ENCODE measurements at regions not wholly inside any gene's neighbourhood (a gene's known extent, or its start where the extent isn't known, plus 50 kb on each side); places are given as distances from the start of the nearest gene placed in this dataset.
"Not testable (repeated sequence)": the region's sequence is repeated elsewhere in the genome, so short reads cannot be mapped to it uniquely, and the experiment has no call there.

- ATAC-seq: peak; percentile 84
- intact Hi-C loops (cut with DNase I, micrococcal nuclease): no loop called here
- peak; percentile 74 to 79 for DNase-seq
Observed at GRCh38 chr14:97978341-97978740, 1181.2 kb downstream of the VRK1 start.

DNA sequence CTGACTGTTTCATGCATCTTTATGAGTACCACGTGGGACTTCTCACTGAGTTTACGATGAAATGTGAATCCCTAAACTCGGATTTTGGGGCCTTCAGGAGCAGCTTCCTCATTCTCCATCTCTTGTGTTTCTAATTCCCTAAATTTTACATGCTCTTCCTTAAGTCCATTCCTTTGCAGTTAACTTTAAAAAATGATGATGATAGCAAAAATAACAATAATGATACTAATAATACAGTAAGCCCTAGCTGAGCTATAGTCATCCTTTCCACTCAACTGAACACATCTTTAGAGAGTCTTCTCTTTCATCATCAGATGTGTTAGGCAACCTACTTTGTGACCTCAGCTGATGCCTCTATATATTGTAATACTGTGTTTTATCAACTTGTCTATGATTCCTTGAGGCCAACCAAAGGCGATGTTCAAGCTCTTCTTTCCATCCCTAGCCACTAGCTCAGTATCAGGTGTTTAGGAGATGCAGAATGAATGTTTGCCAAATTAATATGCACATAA, 1196.4 kb downstream of the VRK1 start:
- ATAC-seq (no peak), DNase-seq (no peak)
- intact Hi-C loops (cut with DNase I, micrococcal nuclease): no loop called here

GRCh38 chr14:97994020-97994531, 1196.9 kb downstream of the VRK1 start:
- DNase-seq (no peak), ATAC-seq (no peak)
- intact Hi-C loops (cut with DNase I, micrococcal nuclease): no loop called here

DNA sequence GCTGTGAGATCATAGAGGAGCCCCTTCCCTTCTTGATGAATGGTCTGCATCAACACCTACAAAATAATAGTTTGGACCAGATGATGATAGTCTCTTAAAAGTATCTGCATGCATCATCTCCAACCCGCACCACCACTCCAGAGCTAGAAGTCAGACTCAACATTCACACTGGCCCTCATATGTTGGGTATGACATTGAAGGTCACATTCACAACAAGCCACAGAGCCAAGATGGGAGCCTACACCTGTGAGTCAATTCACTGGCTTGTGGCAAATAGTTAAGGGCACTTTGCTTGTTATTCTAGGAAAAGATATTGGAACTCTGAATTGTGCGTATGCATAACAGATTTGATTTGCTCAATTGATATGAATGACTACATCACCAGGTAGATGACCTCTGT, 1197.9 kb downstream of the VRK1 start:
- intact Hi-C loops (cut with DNase I, micrococcal nuclease): no loop called here
- no peak for ATAC-seq
- no peak for DNase-seq

DNA sequence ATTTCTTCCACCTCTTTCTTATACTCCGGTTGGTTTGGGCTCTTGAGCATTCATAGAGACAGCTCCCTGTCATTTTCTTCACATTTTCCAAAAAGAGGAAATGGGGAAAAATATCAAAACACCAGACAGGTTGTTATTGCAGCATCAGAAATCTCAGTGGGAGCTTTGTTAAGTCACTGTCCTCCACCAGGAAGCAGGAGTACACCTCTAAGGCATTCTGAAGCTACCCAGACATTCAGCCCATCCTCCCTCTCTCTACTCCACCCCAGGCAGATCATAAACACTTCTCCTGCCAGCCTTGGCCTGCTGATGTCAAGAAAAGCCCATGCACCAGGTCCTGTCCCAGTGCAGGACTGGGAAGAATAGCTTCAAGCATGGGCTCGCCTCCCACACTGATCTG, 1198.3 kb downstream of the VRK1 start:
- DNase-seq (no peak), ATAC-seq (no peak)
- intact Hi-C loops (cut with DNase I, micrococcal nuclease): no loop called here

GRCh38 chr14:98006008-98006407, 1208.8 kb downstream of the VRK1 start:
- DNase-seq: no peak
- no peak for ATAC-seq
- intact Hi-C loops (cut with DNase I, micrococcal nuclease): no loop called here

DNA sequence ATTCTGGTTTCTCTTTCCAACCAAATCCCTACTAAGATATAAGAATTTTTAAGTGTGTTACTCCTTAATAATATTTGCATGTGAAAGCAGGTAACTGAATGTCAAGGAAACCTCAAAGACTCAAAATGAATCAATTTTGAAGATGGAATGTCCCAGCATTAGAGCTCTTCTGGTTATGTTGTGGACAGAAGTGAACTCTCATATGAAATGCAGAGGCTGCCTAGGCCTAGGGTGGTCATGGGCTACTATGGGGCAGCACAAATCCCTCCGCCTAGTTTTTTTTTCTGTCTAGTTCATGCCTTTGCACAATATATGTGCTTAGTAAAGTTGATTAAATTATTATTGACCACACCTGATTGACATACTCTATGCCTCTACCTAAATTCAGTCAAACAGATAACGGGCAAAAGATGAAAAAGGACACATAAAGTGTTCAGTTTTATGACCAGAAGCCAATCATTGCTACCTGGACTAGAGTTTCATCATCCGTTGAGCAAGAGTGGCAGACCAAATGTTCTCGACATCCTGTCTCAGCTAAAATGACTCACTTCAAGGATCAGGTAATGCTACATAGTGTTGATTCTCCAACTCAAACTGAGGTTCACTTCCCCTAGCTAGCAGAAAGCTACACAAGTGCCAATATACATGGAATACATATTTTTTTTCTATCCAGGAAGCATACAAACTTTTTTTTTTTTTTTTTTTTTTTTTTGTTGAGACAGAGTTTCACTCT, 1211.4 kb downstream of the VRK1 start:
- DNase-seq (no peak), ATAC-seq (no peak)
- intact Hi-C loops (cut with DNase I, micrococcal nuclease): no loop called here

DNA sequence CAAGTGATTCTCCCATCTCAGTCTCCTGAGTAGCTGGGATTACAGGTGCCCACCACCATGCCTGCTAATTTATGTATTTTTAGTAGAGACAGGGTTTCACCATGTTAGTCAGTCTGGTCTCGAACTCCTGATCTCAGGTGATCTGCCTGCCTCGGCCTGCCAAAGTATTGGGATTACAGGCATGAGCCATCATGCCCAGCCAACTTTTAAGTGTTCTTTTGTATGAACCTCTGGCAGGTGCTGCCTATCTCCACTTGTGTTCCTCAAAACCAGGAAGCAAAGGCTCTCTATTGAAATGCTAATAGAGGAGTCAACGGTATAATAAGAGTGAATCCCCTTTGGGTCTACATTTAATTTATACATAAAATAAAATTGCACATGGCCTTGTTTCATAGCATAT, 1212.0 kb downstream of the VRK1 start:
- intact Hi-C loops (cut with DNase I, micrococcal nuclease); ATAC-seq: not testable (repeated sequence)

DNA sequence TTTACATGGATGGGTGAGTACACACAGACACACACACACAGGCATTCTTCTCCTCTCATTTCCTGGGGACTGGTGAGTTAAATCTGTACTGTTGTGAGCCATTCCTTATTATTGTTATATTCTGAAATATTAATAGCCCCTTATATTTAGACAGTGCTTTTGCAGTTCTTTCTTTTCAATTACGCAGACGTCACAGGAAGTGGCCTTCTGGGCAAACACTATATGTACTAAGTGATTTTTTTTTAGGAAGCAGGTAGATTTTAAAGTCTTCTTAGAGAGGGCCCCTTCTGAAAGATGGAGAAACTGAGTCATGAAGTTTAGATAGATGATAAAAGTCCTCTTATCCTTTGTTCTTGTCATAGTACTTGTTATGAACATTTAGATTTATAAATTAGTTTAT, 1213.6 kb downstream of the VRK1 start:
- DNase-seq: no peak
- intact Hi-C loops (cut with DNase I, micrococcal nuclease): no loop called here
- no peak for ATAC-seq

More for the DNA sequence above, 1212.0 kb downstream of the VRK1 start:
- DNase-seq: not testable (repeated sequence)

DNA sequence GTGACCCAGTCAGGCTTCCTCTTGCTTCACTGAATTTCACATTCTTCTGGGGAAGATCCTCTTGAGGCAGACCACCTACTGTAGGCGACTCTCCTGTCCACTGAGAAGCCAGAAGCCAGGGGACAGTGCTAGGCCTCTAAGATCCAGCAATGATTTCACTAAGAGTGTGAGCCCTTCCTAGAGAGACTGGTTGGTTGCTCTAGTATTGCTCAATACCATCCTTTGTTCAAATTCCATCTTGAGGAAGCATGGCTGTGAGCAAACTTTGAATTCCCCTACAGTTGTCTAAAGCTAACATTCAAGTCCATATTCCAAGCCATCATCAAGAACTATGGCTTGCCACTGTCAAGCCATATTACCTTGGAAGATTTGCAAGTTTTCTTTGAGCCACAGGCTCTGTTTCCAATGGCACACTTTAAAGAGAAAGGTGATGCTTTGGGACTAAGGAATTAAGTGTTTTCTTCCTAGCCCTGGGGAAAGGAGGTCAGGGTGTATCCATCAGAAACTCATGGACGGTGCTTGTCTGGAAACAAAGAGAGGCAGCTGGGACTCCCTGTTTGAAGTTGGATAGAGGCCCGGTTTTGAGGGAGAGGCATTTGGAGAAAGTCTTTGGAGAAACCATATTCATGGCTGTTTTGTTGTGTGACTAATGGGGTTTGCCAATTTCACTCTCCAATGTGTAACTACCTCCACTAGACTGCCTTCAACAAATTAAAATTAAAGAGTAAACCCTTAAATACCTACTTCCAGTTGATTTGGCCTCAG, 1217.9 kb downstream of the VRK1 start:
- no peak for ATAC-seq

GRCh38 chr14:98015921-98016320, 1218.7 kb downstream of the VRK1 start:
- intact Hi-C loops (cut with DNase I, micrococcal nuclease): no loop called here
- DNase-seq: no peak
- ATAC-seq: no peak

More for the DNA sequence above, 1217.9 kb downstream of the VRK1 start:
- intact Hi-C loops (cut with DNase I, micrococcal nuclease): no loop called here
- no peak for DNase-seq

DNA sequence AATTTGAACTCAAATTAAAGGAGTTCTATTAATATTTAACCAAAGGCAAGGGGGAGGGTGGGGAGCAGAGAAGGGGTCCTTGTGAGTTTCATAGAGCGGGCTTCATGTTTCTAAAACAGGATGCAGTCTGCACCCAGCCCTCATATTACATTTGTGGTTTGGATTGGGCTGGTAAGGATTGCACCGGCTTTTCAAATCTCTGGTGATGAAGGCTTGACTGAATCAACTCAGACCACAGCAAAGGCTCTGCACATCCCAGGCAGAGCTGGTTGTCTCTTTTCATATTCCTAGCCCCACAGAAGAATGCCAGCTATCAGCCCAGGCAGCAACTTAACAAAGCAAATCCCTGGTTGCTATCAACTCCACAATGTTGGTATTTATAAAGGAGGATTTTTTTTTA, 1221.4 kb downstream of the VRK1 start:
- DNase-seq: no peak
- ATAC-seq: no peak
- intact Hi-C loops (cut with DNase I, micrococcal nuclease): no loop called here

- DNase-seq: no peak
- no peak for ATAC-seq
- intact Hi-C loops (cut with DNase I, micrococcal nuclease): no loop called here
Observed at GRCh38 chr14:98022541-98023520, 1225.6 kb downstream of the VRK1 start.

- no peak for DNase-seq
Observed at GRCh38 chr14:98028162-98028561, 1231.0 kb downstream of the VRK1 start.

DNA sequence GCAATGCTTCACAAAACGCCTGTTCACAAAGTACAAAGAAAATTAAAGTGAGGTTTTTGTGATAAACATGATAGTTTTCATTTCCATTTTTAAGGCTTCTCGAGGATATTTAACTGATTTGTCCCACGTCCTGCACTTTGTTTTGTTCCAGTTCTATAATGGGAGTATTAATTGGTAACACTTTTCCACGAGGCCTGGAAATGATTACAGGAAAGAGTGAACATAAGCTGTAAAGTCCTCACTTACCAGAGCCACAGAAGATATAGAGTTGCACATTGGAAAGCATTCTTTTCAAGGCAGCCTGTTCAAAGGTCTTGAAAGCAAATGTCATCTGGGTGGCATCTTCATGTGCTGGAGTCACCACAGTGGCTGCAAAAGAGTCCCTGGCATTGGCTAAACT, 1236.6 kb downstream of the BCL11B start:
- ATAC-seq (no peak), DNase-seq (no peak)
- intact Hi-C loops (cut with DNase I, micrococcal nuclease): no loop called here

More at GRCh38 chr14:98028162-98028561, 1231.0 kb downstream of the VRK1 start:
- ATAC-seq: no peak
- intact Hi-C loops (cut with DNase I, micrococcal nuclease): no loop called here

DNA sequence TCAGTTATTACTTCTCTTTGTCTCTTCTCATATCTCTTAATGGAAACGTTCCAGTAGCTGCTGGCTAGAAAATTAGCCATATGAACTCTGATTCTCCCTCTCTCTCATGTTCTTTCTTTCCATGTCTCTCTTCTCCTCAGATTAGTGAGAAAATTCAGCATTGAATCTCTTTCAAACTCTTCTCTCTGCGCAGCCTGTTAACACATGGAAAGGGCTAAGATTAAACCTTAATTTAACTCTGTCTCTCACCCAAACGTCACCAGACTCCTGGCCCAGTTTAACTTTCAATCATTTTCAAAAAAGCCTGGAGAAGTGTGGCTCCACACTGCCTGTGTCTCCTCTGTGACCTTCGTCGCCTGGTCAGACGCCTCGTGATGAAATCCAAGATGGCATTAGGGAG, 1234.2 kb downstream of the BCL11B start:
- ATAC-seq (no peak), DNase-seq (no peak)
- intact Hi-C loops (cut with DNase I, micrococcal nuclease): no loop called here

GRCh38 chr14:98056946-98057345, 1215.1 kb downstream of the BCL11B start:
- ATAC-seq: no peak
- intact Hi-C loops (cut with DNase I, micrococcal nuclease): no loop called here
- no peak for DNase-seq

DNA sequence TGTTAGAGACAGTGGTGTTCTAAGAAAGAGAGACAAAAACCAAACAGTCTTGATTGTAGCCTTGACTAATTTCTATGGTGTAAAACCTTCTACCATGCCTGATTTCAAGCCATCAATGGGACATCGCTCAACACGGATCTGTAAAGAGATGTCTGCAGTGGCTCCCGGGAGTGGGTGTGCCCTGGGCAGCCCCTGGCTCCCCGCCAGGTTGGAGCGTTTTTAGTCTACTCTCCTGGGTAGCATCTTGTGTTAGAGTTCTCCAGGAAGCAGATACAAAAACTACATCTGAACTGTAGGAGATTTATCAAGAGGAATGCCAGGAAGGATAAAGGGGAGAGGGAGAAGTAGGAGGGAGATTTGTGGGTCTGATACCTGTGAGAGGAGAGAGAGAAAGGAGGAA, 1212.9 kb downstream of the BCL11B start:
- no peak for ATAC-seq
- intact Hi-C loops (cut with DNase I, micrococcal nuclease): no loop called here
- DNase-seq: no peak

DNA sequence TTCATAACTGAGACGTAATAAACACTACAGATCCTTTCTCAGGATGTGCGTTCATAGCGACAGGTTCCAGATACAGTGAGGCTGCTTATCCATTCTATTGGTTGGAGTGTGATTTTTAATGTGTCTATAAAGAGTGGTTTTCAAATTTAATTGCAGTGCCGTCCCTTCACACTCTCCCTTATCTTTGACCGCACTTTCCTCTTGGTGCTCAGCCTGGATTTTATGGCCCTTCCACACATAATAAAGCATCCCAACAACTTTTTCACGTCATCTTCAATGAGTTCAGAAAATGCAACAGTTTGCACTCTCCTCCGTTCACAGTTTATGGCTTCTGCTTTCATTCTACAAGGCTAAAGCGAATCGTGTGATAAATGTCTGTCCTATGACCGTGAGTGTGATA, 1209.9 kb downstream of the BCL11B start:
- ATAC-seq: peak; percentile 80

More for the DNA sequence above, 1209.9 kb downstream of the BCL11B start:
- DNase-seq: no peak
- intact Hi-C loops (cut with DNase I, micrococcal nuclease): no loop called here
